HG03045 (cell line): ENCODE measurements at regions not wholly inside any gene's neighbourhood (a gene's known extent, or its start where the extent isn't known, plus 50 kb on each side); places are given as distances from the start of the nearest gene placed in this dataset.

Source experiments
- ATAC-seq: cut with Tn5 transposase; IDR thresholded peaks from one replicate; pipeline ENCODE4 v1.9.1; 2021; ENCODE audit warnings: mild to moderate bottlenecking, moderate library complexity; ENCODE audit not compliant: unreplicated experiment

DNA sequence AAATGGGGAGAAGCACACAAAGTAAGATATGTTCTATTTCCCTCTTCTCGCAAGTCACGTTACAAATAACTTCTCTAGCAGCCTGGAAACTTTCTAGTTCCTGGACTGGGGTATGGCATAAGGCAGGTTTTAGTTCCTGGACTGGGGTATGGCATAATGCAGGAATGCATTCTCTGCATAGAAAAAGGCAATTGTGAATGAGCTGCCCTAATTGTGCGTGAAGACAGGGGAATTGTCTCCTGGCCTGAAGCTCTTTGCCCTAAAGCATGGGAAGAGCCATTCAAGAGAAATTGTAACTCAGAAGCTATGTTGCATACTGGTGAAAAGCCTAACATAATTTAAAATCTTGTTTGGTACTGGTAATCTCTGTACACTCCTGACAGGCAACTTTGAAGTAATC lies 54.3 kb upstream of the CBLB start:
- no peak for ATAC-seq

DNA sequence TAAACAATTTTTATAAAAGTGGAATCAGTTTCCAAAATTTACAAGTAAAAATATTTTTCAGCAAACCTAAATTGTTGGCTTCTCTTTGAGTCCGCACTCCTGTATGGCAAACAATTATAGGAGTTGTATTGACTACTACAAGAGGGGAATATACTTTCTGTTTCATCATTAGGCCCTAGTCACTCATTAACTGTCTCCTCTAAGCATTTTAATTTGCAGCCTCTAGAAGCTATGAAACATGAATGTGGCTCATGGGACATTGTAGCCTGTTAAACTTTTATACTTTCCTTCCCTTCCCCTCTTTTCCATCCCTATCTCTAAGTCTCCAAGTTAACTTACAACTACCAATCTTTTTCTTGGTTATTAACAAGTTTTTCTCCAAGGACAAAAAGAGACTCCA lies 58.9 kb upstream of the CBLB start:
- ATAC-seq, result no peak

DNA sequence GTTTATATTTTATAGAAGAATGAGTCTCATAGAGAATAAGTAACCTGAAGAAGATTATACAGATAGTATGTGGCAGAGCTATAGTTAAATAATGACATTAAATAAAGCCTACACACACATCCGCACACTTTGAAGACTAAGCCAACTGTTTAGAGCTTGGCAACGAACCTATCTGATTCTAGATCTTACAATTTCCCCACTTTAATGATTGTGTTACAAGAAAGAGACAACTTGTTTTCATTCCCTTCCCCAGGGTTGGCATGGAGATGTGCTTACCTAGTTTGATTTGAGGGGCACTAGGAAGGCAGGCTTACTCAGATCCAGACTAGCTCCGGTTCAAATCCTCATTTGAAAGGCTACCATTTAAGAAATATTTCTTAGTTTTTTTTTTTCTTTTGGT lies 61.9 kb upstream of the CBLB start:
- no peak for ATAC-seq

DNA sequence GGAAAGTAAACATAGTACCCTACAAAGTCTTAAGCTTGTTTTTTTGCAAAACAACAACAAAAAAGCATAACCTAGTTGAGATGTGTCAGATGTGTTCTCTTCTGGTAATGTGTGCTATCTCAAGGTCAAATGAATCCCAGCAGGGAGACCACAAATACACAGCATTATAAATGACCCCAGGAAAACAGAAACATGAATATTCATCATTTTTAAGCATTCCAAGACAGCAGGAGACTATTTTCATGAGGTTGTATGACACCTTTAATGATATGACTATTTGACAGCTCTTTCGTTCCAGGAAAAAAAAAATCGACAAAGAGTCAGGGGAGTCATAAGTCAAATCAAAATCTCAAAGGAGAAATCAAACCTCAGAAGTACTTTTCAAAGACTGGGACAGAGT lies 62.7 kb upstream of the CBLB start:
- ATAC-seq, result no peak

DNA sequence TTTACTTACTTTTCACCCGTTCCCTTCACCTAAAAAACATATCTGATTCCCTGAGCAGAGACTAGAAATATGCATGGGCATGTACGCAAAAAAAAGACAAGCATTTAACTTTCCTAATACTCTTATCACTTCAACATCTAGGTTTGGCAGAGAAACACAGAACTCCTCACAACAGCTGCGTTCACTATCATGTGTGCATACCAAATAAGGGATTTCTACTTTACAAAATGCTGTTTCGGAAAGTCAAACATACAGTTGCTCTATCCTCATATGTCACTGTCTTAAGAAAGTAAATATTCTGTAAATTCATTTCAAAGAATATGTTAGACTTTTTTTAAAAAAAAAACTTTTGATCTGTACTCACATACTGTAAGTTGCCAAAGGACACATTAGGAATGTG lies 65.1 kb upstream of the CBLB start:
- ATAC-seq, result no peak

DNA sequence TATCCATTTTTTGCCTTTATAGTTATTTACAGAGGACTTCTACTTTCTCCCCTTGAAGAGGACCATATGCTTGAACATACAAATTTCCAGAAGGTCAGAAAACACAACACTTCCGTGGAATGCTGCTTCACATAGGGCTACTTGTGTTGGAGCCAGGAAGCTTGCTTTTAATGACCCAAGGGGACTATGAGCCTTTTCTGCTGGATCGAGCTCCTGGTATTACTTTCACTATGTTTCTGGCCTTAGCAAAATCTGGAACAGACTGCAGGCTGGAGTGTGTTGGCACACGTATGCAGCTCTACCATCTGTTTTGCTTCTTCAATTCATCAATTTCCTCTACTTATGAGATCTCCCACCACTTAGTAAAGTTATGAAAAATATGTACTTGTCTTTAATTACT lies 69.3 kb upstream of the CBLB start:
- no peak for ATAC-seq

DNA sequence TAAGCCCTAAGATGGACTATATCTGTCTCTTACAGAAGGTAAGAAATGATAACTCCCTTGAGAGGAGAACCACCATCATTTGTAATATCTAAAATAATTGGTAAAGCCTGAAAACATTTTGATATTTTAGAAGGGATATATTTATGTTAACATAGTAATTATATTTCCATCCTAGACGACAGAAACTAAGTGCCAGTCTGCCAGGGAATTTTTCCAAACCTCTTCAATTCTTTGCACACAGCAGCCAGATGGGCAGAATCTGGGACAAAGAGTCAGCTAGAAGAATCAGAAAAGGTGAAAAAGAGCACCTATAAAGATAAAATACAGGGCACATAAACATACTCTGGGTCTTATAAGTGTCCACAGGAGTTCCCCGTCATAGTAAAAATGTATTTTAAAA lies 70.0 kb upstream of the CBLB start:
- no peak for ATAC-seq

DNA sequence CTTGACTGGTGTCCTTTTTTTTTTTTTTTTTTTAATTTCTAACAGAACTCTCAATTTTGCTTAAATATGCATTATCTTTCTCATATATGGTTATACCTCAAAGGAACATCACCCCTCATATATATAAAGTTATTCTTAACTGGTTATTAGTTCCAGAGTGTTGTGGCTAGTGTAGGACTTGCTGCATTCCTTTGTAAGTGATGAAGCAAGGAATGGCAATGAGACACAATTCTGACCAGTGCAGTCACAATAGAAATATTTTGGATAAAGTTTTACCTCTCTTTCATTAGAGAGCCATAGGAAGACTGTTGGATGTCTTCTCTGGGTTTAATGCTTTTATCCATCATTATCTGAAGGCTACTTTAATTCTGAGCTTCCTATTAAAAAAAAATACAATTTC lies 75.5 kb upstream of the CBLB start:
- no peak for ATAC-seq

DNA sequence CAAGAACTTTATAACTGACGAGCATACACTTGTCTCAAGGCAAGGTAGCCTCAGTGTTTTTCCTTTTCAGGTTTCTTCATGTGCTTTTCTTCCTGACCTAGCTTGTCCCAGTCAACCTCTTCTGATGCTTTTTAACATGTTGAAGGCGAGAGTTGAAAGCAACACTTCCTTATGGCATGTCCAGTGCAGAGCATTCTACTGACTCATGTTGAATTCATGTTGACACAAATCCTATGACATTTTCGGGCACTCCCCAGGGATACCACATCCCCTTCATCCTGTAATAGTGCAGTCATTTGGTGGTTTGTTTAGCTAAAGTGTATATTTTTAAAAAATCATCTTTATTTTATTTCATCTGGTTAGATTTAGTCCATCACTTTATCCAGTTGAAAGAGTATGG lies 75.9 kb upstream of the CBLB start:
- no peak for ATAC-seq

DNA sequence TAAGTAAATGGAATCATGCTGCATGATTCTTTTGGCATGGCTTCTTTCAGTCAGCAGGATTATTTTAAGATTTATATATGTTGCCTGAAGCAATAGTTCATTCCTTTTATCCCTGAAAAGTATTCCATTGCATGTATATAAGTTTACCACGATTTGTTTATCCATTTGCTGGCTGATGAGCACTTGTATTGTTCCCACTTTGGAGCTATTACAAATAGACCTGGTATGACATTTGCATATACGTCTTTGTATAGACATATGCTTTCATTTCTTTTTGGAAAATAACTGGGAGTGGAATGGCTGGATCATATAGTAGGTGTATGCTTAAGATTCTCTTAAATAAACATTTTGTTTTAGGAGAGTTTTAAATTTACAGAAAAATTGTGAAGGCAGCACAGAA lies 79.3 kb upstream of the CBLB start:
- ATAC-seq, result no peak

DNA sequence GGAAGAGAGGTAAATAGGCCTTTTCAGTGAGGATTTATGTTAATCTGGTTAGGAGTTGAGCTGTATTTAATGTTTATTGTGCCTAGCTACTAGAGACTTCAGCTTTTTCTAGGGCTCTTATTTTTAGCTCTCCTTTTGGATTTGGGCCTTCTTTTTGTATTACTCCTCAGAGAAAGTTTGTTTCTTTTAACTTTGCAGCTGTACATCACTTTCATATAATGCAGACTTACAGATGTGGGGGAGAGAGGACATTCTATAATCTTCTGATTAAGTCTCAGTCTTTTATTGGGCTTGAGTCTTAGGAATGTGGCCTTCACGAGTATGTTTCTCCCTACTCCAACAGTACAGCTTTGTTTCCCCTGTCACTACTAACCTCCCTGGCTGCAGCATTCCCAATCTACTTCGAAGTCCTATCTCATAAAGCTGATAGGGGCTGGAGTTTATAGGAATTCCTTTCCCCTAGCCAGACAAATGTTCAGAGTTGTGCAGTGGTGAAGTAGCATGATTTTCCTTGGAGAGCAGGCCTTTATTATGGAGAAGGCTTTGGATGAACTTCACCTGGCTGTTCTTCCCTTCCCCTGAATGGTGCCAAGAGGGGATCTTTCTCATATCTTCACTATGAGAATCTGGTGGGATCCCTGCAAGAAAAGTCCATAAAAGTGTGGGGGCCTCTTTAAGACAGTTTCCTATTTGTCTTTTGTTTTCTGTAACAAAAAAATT lies 82.2 kb upstream of the CBLB start:
- no peak for ATAC-seq

DNA sequence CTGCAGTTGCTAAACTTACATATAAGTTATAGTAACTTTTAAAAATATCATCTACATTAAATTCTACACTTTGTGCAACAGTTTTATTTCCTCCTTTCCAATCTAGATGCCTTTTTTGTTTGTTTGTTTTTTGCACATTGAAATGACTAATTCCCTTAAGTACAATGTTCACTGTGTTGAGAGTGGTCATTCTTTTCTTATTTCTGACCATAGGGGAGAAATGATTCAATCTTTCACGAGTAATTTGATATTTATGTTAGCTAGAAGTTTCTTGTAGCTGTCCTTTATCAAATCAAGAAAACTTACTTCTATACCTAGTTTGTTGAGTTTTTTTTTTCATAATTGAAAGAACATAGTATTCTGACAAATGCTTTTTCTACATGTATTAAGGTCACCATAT lies 85.0 kb upstream of the CBLB start:
- ATAC-seq, result no peak

DNA sequence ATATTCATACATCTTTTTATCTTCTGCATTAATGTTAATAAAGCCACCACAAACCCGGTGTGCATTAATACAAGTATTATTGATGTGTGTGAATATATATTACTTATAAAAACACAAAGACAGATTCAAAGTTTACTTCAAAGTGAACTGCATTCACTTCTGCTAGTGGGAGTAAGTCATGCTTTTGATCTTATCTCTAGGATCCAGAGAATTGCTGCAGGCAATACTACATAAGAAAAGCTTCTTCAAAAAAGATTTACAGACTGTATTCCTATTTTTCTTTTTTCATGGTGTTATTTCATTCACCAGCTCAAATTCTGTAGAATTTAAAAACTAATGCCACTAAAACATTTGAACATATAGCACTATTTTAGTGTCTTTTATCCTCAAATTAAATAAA lies 87.5 kb upstream of the CBLB start:
- no peak for ATAC-seq

DNA sequence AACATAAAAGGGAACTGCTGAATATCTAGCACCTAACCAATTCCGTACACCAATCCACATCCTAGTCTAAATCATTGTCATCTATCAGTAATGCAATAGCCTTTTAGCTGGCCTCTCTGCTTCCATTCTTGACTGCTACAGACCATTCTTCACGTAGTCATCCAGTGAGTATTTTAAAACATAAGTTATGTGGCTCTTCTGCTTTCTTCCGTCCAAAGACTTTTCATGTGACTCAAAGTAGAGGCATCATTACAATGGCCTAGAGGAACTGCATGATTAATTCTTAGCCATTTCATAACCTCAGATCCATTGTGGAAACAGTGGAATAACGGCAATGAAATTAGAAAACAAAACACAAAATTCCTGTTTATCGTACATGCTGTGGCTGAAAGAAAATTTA lies 88.9 kb upstream of the CBLB start:
- ATAC-seq, result no peak

DNA sequence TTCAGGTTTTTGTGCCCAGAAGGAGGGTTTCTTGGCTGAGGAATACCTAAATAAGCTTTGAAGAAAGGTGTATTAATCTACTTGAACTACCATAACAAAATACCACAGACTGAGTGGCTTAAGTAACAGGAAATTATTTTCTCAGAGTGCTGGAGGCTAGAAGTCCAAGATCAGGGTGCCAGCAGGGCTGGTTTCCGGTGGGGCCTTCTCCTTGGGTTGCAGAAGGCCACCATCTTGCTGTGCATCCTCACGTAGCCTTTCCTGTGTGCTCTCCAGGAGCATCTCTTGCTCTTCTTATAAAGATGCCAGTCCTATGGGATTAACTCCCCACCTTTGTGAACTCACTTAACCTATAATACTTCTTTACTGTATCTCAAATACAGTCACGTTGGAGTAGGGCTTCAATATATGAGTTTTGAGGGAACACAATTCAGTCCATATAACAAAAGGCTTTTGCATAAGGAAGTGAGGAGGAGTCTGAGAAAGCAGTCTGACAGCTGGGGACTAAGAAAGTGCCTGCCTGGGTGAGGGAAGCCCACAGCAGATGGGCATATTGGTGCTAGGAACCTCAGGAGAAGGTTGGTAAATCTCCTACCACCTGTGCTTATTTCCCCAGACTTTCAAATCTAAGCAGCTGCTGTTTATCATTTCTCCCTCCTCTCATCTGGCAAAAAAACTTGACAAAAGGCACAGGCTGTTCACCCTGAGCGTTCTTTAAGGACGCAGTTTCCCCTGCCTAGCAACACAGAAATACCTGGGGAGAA lies 89.6 kb upstream of the CBLB start:
- no peak for ATAC-seq

DNA sequence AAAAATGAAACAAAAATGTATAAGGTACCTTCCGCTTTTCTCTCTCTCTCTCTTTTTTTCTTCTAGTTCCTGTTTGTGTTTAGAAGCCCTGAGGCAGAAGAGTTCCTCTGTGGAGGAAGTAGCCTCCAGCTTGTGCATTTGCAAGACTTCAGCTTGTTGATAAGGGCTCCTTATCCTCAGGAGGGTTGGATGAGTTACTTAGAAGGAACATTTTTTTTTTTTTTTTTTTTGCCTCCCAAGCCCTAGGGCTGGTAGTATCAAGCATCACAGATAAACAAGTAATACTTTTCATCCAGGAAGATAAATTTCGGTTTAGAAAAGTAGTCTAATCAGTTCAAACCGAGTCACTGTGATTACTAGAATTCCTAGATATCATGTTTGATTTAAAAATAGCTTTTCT lies 91.0 kb upstream of the CBLB start:
- ATAC-seq, result no peak

DNA sequence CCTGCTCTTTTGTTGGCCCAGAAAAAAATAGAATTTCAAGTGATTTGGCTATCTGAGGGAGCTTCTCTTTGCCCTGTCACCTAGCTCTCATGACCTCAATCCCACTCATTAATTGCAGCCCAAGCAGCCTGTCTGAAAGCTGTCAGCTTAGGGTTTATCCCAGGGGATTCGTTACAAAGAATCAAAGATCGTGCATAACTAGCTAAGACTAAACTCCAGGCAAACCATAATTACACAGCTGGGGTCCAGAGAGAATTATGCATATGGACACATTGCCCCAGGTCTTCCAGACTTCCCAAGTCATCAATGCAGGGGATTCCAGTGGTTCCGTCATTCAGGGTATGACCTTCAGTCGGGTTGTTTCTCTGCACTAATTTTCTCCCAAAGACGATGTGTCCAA lies 91.6 kb upstream of the CBLB start:
- ATAC-seq, result no peak

DNA sequence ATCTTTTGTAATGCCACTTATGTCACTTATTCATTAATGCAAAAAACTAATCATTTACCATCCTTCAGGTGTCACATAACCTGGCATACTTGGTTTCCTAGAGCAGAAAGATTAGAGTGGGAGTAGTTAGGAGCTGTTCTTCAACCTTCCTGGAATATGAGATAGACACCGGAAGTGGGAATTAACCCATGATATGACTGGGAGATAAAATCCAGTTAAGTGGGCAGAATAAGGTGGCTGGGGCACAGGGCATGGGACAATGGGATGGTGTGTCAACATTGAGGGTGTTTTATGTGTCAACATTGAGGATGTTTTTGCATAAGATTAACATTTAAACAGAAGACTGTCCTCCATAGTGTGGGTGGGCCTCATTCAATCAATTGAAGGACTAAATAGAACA lies 94.3 kb upstream of the CBLB start:
- no peak for ATAC-seq

DNA sequence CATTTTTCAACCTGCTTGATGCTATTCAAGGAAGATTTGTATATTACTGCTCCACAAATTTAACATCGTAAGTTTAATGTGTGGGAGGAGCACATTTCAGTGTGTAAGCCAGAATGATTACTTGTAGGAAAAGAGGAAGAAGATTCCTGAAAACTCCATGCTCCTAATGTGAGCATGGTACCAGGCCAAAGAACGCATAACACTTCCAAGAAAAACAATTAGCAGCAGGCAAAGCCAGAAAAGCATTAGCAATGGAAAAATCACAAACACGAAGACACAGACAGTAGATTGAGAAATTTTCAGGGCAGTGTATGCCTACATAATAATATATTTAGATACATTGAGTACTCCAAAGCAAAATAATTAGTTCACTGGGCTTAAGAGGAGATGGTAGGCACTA lies 96.6 kb upstream of the CBLB start:
- ATAC-seq, result no peak

DNA sequence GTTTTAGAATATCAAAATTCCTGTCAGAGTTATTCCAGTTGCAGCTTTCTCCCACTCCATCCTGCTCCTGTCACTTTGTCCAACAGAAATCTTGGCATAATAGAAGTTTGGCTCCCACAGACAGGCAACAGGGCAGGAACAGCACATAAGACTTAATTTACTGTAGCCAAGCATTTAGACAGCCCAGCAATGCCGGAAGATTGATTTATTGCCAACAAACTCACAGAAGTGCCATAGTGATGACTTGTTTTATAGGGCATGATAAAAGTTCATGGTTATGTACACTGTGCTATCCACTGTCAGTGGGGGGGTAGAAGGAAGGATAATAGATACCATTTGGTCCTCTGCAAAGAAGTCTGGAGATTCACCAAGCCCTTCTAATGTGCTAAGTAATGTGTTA lies 98.3 kb upstream of the CBLB start:
- no peak for ATAC-seq

DNA sequence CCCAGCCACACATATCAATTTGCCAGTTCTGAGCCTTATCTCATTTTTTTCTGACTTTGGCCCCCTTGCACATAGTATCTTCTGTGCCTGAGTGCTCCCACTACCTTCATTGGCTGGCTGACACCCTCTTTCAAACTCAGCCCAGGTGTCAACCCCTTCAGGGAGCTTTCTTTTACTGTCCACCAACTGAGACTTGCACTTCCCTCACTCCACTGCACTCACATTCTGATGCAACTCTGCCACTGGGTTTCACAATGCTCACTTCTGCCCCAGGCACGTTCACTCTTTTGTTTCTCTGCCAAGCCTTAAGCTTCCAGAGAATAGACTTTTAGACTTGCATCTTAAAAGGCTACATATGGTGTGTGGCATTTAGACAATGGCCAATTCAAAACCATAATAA lies 101.5 kb upstream of the CBLB start:
- no peak for ATAC-seq

DNA sequence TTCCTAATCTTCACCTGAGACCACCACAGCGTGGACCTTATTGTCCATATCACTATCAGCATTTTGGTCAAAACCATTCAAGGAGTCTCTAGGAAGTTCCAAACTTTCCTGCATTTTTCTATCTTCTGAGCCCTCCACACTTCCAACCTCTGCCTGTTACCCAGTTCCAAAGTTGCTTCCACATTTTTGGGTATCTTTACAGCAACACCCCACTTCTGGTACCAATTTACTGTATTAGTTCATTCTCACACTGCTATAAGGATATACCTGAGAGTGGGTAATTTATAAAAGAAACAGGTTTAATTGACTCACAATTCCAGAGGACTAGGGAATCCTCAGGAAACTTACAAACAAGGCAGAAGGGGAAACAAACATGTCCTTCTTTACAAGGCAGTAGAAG lies 103.3 kb upstream of the CBLB start:
- no peak for ATAC-seq

DNA sequence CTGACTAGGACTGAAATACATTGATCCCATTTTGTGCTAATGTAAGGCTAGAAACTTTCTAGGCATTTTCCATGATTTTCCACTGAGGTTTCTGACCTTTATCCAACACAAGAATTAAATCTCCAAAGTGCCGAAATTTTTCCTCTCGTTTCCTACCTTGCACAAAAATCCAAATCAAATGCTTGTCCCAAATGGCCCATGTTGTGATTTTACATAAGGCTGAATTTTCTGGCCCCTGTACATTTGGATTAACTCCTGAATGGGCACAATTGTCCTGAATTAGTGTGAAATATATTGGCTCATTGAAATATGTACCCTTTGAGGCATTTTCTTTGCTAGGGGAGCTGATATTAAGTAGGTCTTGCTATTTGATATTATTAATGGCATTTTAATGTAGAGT lies 105.6 kb upstream of the CBLB start:
- no peak for ATAC-seq
